ENCODE measurements at regions not wholly inside any gene's neighbourhood (a gene's known extent, or its start where the extent isn't known, plus 50 kb on each side); places are given as distances from the start of the nearest gene placed in this dataset.
"Not testable (repeated sequence)": the region's sequence is repeated elsewhere in the genome, so short reads cannot be mapped to it uniquely, and the experiment has no call there.

- DNase-seq (ENCODE audit: extremely low read depth in 1 of 11, low read depth in 9 of 11, low spot score in 4 of 11): peak in 5 of 11 donors; percentile 7 to 35 (median 11)
Measured at GRCh38 chr4:188417181-188417580, 277.9 kb downstream of the TRIML1 start.

GRCh38 chr4:188423039-188423438 lies 283.8 kb downstream of the TRIML1 start:
- no peak for DNase-seq (ENCODE audit: extremely low read depth in 1 of 11, low read depth in 9 of 11, low spot score in 4 of 11)

GRCh38 chr4:188428935-188429334 lies 289.7 kb downstream of the TRIML1 start:
- DNase-seq (ENCODE audit: extremely low read depth in 1 of 11, low read depth in 9 of 11, low spot score in 4 of 11): peak in 2 of 11 donors; percentile 7 to 15

- DNase-seq (ENCODE audit: extremely low read depth in 1 of 11, low read depth in 9 of 11, low spot score in 4 of 11): no peak
Measured at GRCh38 chr4:188429965-188430364, 290.7 kb downstream of the TRIML1 start.

GRCh38 chr4:188430384-188430783 lies 291.1 kb downstream of the TRIML1 start:
- no peak for DNase-seq (ENCODE audit: extremely low read depth in 1 of 11, low read depth in 9 of 11, low spot score in 4 of 11)

- no peak for DNase-seq (ENCODE audit: extremely low read depth in 1 of 11, low read depth in 9 of 11, low spot score in 4 of 11)
Measured at GRCh38 chr4:188432328-188432727, 293.1 kb downstream of the TRIML1 start.

- DNase-seq (ENCODE audit: extremely low read depth in 1 of 11, low read depth in 9 of 11, low spot score in 4 of 11): no peak
Measured at GRCh38 chr4:188433741-188434315, 294.6 kb downstream of the TRIML1 start.

GRCh38 chr4:188434643-188435042 lies 295.4 kb downstream of the TRIML1 start:
- no peak for DNase-seq (ENCODE audit: extremely low read depth in 1 of 11, low read depth in 9 of 11, low spot score in 4 of 11)

- no peak for DNase-seq (ENCODE audit: extremely low read depth in 1 of 11, low read depth in 9 of 11, low spot score in 4 of 11)
Measured at GRCh38 chr4:188435381-188435780, 296.1 kb downstream of the TRIML1 start.

GRCh38 chr4:188437535-188437934 lies 298.3 kb downstream of the TRIML1 start:
- DNase-seq (ENCODE audit: extremely low read depth in 1 of 11, low read depth in 9 of 11, low spot score in 4 of 11): no peak

GRCh38 chr4:188438391-188438824 lies 299.2 kb downstream of the TRIML1 start:
- not testable (repeated sequence) for DNase-seq (ENCODE audit: extremely low read depth in 1 of 11, low read depth in 9 of 11, low spot score in 4 of 11)

- DNase-seq (ENCODE audit: extremely low read depth in 1 of 11, low read depth in 9 of 11, low spot score in 4 of 11): no peak
Measured at GRCh38 chr4:188439641-188440311, 300.5 kb downstream of the TRIML1 start.

GRCh38 chr4:188444500-188444899 lies 305.3 kb downstream of the TRIML1 start:
- DNase-seq (ENCODE audit: extremely low read depth in 1 of 11, low read depth in 9 of 11, low spot score in 4 of 11): no peak

- DNase-seq (ENCODE audit: extremely low read depth in 1 of 11, low read depth in 9 of 11, low spot score in 4 of 11): not testable (repeated sequence)
Measured at GRCh38 chr4:188448996-188449395, 309.8 kb downstream of the TRIML1 start.

- no peak for DNase-seq (ENCODE audit: extremely low read depth in 1 of 11, low read depth in 9 of 11, low spot score in 4 of 11)
Measured at GRCh38 chr4:188450571-188450970, 311.3 kb downstream of the TRIML1 start.

- no peak for DNase-seq (ENCODE audit: extremely low read depth in 1 of 11, low read depth in 9 of 11, low spot score in 4 of 11)
Measured at GRCh38 chr4:188452097-188452496, 312.9 kb downstream of the TRIML1 start.

- no peak for DNase-seq (ENCODE audit: extremely low read depth in 1 of 11, low read depth in 9 of 11, low spot score in 4 of 11)
Measured at GRCh38 chr4:188454575-188454974, 315.3 kb downstream of the TRIML1 start.

- DNase-seq (ENCODE audit: extremely low read depth in 1 of 11, low read depth in 9 of 11, low spot score in 4 of 11): no peak
Measured at GRCh38 chr4:188455062-188455752, 316.0 kb downstream of the TRIML1 start.

- no peak for DNase-seq (ENCODE audit: extremely low read depth in 1 of 11, low read depth in 9 of 11, low spot score in 4 of 11)
Measured at GRCh38 chr4:188459381-188459780, 320.1 kb downstream of the TRIML1 start.

- no peak for DNase-seq (ENCODE audit: extremely low read depth in 1 of 11, low read depth in 9 of 11, low spot score in 4 of 11)
Measured at GRCh38 chr4:188463909-188464308, 324.7 kb downstream of the TRIML1 start.
